SH-SY5Y (cell line): ENCODE measurements at regions not wholly inside any gene's neighbourhood (a gene's known extent, or its start where the extent isn't known, plus 50 kb on each side); places are given as distances from the start of the nearest gene placed in this dataset.

ENCODE experiments used
- GATA2 ChIP-seq: IDR thresholded peaks from 2 replicates; pipeline ENCODE4 v1.6.1; 2011; ENCODE audit warnings: mild to moderate bottlenecking, low read depth, low read length
- GATA3 ChIP-seq: IDR thresholded peaks from 2 replicates; pipeline ENCODE4 v1.6.1; 2011; ENCODE audit warnings: low read depth, mild to moderate bottlenecking, low read length, moderate library complexity

- TF ChIP-seq GATA3 (no peak), GATA2 (no peak)
Measured at GRCh38 chr3:158912188-158912587, 110.3 kb downstream of the MFSD1 start.
